Upper lobe of right lung (tissue), 1 donor: ENCODE measurements at regions not wholly inside any gene's neighbourhood (a gene's known extent, or its start where the extent isn't known, plus 50 kb on each side); places are given as distances from the start of the nearest gene placed in this dataset.

ENCODE experiments used
- ATAC-seq: fragments of 200-7000 bp; cut with Tn5 transposase; one replicate; pipeline ENCODE4 v1.9.1; 2020; ENCODE audit warnings: mild to moderate bottlenecking, moderate library complexity
- DNase-seq: peaks from one replicate; pipeline ENCODE4 v3.0.0-alpha.2; 2020
- H3K27ac ChIP-seq: fragments of 200-600 bp; one replicate; pipeline ENCODE4 v1.8.0; 2022
- H3K27me3 ChIP-seq: fragments of 200-600 bp; one replicate; pipeline ENCODE4 v1.8.0; 2022; ENCODE audit warnings: mild to moderate bottlenecking
- H3K36me3 ChIP-seq: fragments of 200-600 bp; one replicate; pipeline ENCODE4 v1.8.0; 2022
- H3K4me1 ChIP-seq: fragments of 200-600 bp; one replicate; pipeline ENCODE4 v1.8.0; 2022
- H3K4me3 ChIP-seq: fragments of 200-600 bp; one replicate; pipeline ENCODE4 v1.8.0; 2022; ENCODE audit warnings: mild to moderate bottlenecking
- H3K9me3 ChIP-seq: fragments of 200-600 bp; one replicate; pipeline ENCODE4 v1.8.0; 2022
- intact Hi-C: fragments of 100-400 bp; cut with DNase I; formaldehyde crosslinking; loops from one replicate; pipeline ENCODE4 v1.11.0; 2022
- TF ChIP-seq, protein P1 (sequence below): fragments of 200-600 bp; IDR thresholded peaks from one replicate; pipeline ENCODE4 v1.8.0; 2022; ENCODE audit warnings: antibody characterized with exemption
- donor health status: DM: no; HTN: yes; CAD: no; lungs with severe emphysema.

DNA sequence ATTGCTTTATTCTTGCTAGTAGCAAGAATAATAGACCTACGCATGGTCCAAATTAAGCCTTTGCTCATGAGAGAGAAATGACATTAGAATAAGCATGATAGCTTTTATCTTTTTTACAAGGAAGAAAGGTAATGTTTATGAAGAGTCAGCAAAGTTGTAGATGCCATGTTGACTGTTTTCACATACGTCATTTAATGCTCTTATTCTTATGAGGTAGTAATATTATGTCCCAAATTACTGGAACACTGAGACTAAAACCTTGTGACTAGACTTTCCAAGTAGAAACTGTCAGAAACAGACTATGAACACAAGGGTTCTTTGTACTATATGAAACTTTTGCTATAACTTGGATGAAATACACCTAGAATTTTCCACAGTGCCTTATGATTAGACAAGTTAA is 552.8 kb upstream of the SLC8A1 start:
- ATAC-seq = no peak
- no peaks in the 10 kb centered on the region for H3K36me3 ChIP-seq
- intact Hi-C loops = no loop called here

DNA sequence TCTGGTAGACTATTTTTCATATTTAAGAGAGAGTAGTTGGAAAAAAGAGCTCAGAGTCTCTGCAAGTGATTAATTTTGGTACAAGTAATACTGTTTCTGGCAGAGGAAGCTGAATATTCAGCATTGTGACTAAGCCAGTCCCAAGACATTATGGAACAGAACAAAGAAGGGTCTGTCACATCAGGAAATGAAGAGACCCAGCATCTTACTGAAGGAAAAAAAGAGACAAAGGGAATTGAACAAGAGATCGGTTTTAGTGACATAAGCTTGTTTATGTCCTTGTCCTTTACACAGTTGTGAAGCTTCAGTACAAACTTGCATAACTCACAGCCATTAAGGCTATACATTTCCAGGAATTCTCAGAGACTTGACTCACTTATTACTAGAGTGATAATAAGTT is 568.5 kb upstream of the SLC8A1 start:
- intact Hi-C loops = no loop called here
- no peaks in the 10 kb centered on the region for H3K27me3 ChIP-seq
- no peak overlapping the region for H3K27ac ChIP-seq
- H3K4me1 ChIP-seq = no peaks in the 10 kb centered on the region
- H3K36me3 ChIP-seq = no peaks in the 10 kb centered on the region
- ATAC-seq (no peak), DNase-seq (no peak)
- TF ChIP-seq, protein P1, sequence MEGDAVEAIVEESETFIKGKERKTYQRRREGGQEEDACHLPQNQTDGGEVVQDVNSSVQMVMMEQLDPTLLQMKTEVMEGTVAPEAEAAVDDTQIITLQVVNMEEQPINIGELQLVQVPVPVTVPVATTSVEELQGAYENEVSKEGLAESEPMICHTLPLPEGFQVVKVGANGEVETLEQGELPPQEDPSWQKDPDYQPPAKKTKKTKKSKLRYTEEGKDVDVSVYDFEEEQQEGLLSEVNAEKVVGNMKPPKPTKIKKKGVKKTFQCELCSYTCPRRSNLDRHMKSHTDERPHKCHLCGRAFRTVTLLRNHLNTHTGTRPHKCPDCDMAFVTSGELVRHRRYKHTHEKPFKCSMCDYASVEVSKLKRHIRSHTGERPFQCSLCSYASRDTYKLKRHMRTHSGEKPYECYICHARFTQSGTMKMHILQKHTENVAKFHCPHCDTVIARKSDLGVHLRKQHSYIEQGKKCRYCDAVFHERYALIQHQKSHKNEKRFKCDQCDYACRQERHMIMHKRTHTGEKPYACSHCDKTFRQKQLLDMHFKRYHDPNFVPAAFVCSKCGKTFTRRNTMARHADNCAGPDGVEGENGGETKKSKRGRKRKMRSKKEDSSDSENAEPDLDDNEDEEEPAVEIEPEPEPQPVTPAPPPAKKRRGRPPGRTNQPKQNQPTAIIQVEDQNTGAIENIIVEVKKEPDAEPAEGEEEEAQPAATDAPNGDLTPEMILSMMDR = no peak
- H3K9me3 ChIP-seq = no peaks in the 10 kb centered on the region
- H3K4me3 ChIP-seq = no peak overlapping the region

More for the DNA sequence above, 552.8 kb upstream of the SLC8A1 start:
- Histone ChIP-seq H3K27ac (no peak overlapping the region), H3K9me3 (no peaks in the 10 kb centered on the region), H3K4me3 (no peak overlapping the region), H3K27me3 (no peaks in the 10 kb centered on the region), H3K4me1 (no peaks in the 10 kb centered on the region)
- TF ChIP-seq, protein P1 = no peak
- DNase-seq = no peak

DNA sequence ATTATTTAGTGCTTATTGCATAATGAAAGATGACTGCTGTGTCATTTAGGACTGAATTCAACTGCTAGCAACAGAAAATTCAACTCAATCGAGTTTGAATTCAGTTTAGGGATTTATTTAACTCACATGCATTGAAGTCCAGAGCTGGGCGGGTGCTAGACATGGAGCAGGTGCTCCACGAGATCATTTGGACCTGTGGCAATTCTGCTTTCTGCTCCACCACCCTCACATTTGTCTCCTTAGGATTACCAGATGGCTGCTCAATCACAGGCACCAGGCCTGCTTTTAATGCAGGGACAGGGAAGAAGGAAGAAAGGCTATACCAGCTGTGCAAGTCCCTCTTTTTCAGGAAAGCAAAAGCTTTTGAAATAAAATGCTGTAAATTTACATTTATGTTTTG is 572.9 kb upstream of the SLC8A1 start:
- ATAC-seq (no peak), DNase-seq (no peak)
- no peaks in the 10 kb centered on the region for H3K4me1 ChIP-seq
- no peaks in the 10 kb centered on the region for H3K36me3 ChIP-seq
- H3K4me3 ChIP-seq = no peak overlapping the region
- H3K27ac ChIP-seq = no peak overlapping the region
- TF ChIP-seq, protein P1 = no peak
- intact Hi-C loops = no loop called here
- H3K27me3 ChIP-seq = no peaks in the 10 kb centered on the region
- no peaks in the 10 kb centered on the region for H3K9me3 ChIP-seq

DNA sequence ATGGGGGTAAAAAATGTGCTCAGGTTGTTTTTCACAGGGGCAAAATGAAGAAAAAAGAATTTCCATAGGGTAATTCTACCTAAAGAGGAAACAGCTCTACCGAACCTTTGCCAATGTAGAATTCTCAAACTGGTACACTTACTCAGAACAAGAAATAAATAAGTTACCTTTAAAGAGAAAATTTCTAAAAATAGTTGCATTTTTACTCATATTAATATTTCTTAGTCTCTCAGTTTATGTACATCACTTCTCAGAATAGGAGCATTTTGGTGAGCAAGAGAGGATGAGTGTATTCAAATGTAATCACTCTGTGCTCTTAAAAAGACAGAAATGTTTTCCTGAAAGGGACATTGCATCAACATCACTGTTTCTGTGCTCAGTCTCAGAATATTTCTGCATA is 574.7 kb upstream of the SLC8A1 start:
- DNase-seq (no peak), ATAC-seq (no peak)
- Histone ChIP-seq H3K27ac (no peak overlapping the region), H3K27me3 (no peaks in the 10 kb centered on the region), H3K9me3 (no peaks in the 10 kb centered on the region), H3K4me3 (no peak overlapping the region), H3K36me3 (no peaks in the 10 kb centered on the region), H3K4me1 (no peaks in the 10 kb centered on the region)
- TF ChIP-seq, protein P1 = no peak
- intact Hi-C loops = no loop called here

DNA sequence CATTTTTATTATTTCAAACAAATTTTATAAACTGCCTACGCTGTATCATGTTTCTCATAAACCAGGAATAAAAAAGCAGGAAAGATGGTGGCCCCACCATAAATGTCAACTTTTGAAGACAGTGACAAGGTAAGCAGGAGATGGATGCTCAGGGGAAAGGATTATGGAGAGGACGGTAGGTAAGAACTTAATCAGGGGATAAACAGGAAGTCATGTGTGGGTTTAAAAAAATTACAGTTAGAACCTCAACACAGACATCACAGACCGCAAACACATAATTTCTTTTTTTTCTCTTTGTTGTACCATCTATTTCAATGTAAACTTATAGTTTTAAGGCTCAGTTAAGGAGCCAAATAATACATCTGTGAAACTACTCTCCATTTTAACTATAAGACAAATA is 575.2 kb upstream of the SLC8A1 start:
- TF ChIP-seq, protein P1 = no peak
- Histone ChIP-seq H3K27me3 (no peaks in the 10 kb centered on the region), H3K4me1 (no peaks in the 10 kb centered on the region), H3K36me3 (no peaks in the 10 kb centered on the region), H3K4me3 (no peak overlapping the region), H3K27ac (no peak overlapping the region), H3K9me3 (no peaks in the 10 kb centered on the region)
- ATAC-seq (no peak), DNase-seq (no peak)
- intact Hi-C loops = no loop called here

DNA sequence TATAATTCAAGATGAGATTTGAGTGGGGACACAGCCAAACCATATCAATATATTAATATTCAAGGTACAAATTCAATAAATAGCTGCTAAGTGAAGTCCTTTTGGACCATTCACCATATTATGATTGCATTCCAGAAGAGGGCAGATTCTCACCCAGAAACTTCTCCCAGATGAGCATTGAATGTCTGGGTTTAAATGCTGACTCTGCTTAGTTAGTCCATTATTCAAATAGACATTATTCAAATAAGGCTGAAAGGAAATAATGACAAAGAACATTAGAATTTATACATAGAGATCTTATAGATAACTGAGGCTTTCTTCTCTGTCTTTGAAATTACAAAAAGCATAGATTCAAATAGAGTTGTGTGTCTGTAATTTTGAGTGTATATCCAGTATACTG is 579.4 kb upstream of the SLC8A1 start:
- TF ChIP-seq, protein P1 = no peak
- intact Hi-C loops = no loop called here
- DNase-seq = no peak
- H3K9me3 ChIP-seq = no peaks in the 10 kb centered on the region
- no peaks in the 10 kb centered on the region for H3K27me3 ChIP-seq
- no peaks in the 10 kb centered on the region for H3K4me1 ChIP-seq
- H3K4me3 ChIP-seq = no peak overlapping the region
- no peak overlapping the region for H3K27ac ChIP-seq
- no peak for ATAC-seq
- no peaks in the 10 kb centered on the region for H3K36me3 ChIP-seq
